Left ventricle myocardium inferior (tissue), 1 donor: ENCODE measurements at regions not wholly inside any gene's neighbourhood (a gene's known extent, or its start where the extent isn't known, plus 50 kb on each side); places are given as distances from the start of the nearest gene placed in this dataset.

ENCODE experiments used
- DNase-seq: peaks from one replicate; pipeline ENCODE4 v3.0.0-alpha.2; 2020
- H3K27ac ChIP-seq: fragments of 200-600 bp; replicated peaks from 2 replicates; pipeline ENCODE4 v1.8.0; 2021
- H3K27me3 ChIP-seq: fragments of 200-600 bp; 2 replicates; pipeline ENCODE4 v1.8.0; 2021; ENCODE audit warnings: low read depth
- H3K36me3 ChIP-seq: fragments of 200-600 bp; 2 replicates; pipeline ENCODE4 v1.8.0; 2021
- H3K4me1 ChIP-seq: fragments of 200-600 bp; 2 replicates; pipeline ENCODE4 v1.8.0; 2021
- H3K4me3 ChIP-seq: fragments of 200-600 bp; 2 replicates; pipeline ENCODE4 v1.8.0; 2021; ENCODE audit warnings: mild to moderate bottlenecking, moderate library complexity
- H3K9me3 ChIP-seq: fragments of 200-600 bp; replicated peaks from 2 replicates; pipeline ENCODE4 v1.8.0; 2021
- CTCF ChIP-seq: fragments of 200-600 bp; IDR thresholded peaks from 2 replicates; pipeline ENCODE4 v1.8.0; 2021; ENCODE audit warnings: antibody characterized with exemption, mild to moderate bottlenecking, borderline replicate concordance
- intact Hi-C: fragments of 100-400 bp; cut with micrococcal nuclease; formaldehyde crosslinking; loops from one replicate; pipeline ENCODE4 v1.11.0; 2022
- donor health status: DM: no; HTN: yes; CAD: no; lungs with severe emphysema.

GRCh38 chr6:148682990-148683389 is 63.8 kb upstream of the UST start:
- Histone ChIP-seq H3K27me3 (no peaks in the 10 kb centered on the region), H3K4me3 (no peak overlapping the region), H3K9me3 (no peaks in the 10 kb centered on the region), H3K36me3 (no peaks in the 10 kb centered on the region), H3K4me1 (no peaks in the 10 kb centered on the region), H3K27ac (no peak overlapping the region)
- intact Hi-C loops = no loop called here
- no peak for DNase-seq
- TF ChIP-seq CTCF = no peak

- intact Hi-C loops = no loop called here
- no peaks in the 10 kb centered on the region for H3K27me3 ChIP-seq
- TF ChIP-seq CTCF = no peak
- no peaks in the 10 kb centered on the region for H3K9me3 ChIP-seq
- no peak overlapping the region for H3K27ac ChIP-seq
- H3K4me1 ChIP-seq = no peaks in the 10 kb centered on the region
- H3K36me3 ChIP-seq = no peaks in the 10 kb centered on the region
- no peak for DNase-seq
- H3K4me3 ChIP-seq = no peak overlapping the region
Observed at GRCh38 chr6:148689168-148689567, 57.7 kb upstream of the UST start.

- DNase-seq = no peak
- H3K27ac ChIP-seq = no peak overlapping the region
- no peak overlapping the region for H3K4me3 ChIP-seq
- H3K36me3 ChIP-seq = no peaks in the 10 kb centered on the region
- TF ChIP-seq CTCF = no peak
- intact Hi-C loops = no loop called here
- H3K9me3 ChIP-seq = no peaks in the 10 kb centered on the region
- no peaks in the 10 kb centered on the region for H3K27me3 ChIP-seq
- no peaks in the 10 kb centered on the region for H3K4me1 ChIP-seq
Observed at GRCh38 chr6:148693882-148694484, 52.8 kb upstream of the UST start.
